ENCODE measurements at regions not wholly inside any gene's neighbourhood (a gene's known extent, or its start where the extent isn't known, plus 50 kb on each side); places are given as distances from the start of the nearest gene placed in this dataset.

GRCh38 chr3:72060447-72061034 is 275.6 kb upstream of the PROK2 start:
- DNase-seq (ENCODE audit: low read depth in 4 of 4, low spot score in 3 of 4) = no peak

DNA sequence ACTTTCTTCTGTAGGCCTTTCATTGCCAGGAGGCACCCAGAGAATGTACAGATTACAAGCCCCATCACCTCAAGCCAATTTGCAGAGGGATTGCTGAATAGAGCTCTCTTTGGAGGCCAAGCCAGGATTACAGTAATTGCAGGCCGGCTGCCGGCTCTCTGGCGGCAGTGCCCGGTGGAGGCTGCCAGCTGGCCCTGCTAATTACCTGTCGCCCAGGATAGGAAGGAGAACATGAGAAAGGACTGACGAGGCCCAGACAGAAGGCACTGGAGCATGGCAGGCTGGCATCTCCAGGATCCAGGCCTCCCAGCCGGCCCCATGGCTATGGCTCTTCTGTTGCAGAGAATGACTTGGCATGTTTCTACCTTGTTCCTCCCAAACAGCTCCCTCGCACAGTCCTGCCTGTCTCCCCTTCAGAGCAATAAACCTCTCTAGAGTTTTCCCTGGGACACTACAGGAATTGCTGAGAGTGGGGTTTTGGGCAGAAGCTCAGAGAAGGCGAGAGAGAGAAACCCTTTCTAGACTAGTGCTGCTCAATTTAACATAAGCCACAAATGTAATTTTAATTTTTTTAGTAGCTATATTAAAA is 273.6 kb upstream of the PROK2 start:
- no peak for DNase-seq (ENCODE audit: low read depth in 4 of 4, low spot score in 3 of 4)

DNA sequence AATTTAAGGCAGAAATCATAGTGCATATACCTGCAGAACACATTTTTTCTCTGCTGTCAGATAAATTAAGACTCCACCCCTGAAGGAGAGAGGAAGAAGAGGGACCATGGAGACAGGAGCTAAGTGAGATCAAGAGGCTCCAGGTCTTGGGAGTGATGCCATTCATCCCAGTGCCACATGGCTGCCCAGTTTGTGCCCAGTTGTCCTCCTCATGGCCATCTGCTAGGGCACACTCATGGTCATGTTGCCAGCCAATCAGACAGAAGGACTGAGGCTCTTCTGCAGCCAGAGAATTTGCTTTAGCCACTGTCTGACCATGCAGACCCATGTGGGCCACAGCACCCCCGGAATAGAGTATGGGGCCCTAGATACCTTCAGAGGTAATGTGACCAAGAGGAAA is 270.5 kb upstream of the PROK2 start:
- no peak for DNase-seq (ENCODE audit: low read depth in 4 of 4, low spot score in 3 of 4)

- no peak for DNase-seq (ENCODE audit: low read depth in 4 of 4, low spot score in 3 of 4)
Measured at GRCh38 chr3:72054976-72055375, 270.0 kb upstream of the PROK2 start.

DNA sequence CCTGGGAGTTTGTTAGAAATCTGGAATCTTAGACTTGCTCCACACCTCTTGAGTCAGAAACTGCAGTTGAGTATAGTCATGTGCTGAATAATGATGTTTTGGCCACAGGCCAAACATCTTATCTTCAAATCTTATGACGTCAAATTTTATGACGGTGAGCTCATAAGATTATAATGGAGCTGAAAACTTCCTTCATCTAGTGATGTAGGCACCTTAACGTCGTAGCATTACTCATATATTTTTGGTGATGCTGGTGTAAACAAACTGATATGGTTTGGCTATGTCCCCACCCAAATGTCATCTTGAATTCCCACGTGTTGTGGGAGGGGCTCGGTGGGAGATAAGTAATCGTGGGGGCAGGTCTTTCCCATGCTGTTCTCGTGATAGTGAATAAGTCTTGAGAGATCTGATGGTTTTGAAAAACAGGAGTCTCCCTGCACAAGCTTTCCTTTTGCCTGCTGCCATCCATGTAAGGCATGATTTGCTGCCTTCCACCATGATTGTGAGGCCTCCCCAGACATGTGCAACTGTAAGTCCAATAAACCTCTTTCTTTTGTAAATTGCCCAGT is 268.0 kb upstream of the PROK2 start:
- no peak for DNase-seq (ENCODE audit: low read depth in 4 of 4, low spot score in 3 of 4)

DNA sequence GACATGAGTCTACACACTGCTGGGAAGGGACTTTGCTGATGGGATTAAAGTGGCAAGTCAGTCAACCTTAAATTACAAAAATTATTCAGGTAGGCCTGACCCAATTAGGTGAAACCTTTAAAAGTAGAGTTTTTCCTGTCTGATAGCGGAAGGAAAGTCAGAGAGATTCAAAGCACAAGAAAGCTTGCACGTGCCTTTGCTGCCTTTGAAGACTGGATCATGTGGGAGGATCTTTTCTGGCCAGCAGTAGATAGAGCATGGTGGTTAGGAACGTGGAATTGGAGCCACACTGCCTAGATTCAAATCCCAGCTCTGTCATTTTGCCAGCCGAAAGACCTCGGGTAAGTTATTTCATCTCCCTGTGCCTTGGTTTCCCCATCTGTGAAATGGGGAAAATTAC is 265.8 kb upstream of the PROK2 start:
- DNase-seq (ENCODE audit: low read depth in 4 of 4, low spot score in 3 of 4) = no peak

DNA sequence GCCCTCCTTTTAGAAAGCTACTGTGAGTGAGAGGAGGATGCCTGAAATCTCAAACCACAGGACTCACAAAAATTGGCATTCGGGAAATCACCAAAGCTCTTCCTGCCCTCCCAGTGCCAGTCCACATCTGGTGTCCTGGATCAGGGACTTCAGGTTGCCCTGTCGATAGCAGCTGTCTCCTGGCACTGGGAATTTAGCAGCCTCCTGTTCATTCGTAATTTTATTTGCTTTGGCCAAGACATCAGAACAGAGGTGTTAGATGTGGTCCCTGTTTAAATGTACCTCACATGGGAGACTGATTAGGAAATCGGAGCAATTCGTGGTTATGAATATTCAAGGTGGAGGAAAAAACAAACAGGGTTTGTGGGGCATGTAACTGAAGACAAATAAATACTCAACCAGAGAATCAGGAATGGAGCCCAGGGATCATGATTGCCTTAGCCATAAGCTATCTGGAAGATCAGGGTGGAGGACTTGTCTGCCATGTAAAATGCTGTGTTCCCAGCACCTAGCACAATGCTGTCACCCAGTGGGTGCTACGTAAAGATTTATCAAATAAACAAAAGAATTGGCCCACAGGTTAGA is 265.2 kb upstream of the PROK2 start:
- DNase-seq (ENCODE audit: low read depth in 4 of 4, low spot score in 3 of 4) = no peak

DNA sequence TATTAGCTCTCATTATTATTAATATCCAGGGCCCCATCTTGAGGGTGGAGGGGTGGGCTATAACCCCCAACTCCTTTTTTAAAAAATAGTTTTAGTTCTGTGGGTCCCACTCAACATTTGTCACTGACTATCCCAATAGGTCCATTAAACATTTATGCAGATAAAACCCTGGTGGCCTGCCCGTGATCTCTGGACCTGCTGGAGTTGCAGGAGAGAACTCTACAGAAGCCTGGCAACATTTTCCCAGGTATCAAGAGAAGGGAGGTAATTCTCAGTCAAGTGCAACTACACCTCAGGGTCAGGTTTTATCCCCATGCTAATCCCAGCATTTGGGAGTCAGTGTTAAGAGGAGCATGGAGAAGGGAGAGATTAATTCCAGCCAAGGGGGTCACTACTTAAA is 264.4 kb upstream of the PROK2 start:
- DNase-seq (ENCODE audit: low read depth in 4 of 4, low spot score in 3 of 4) = no peak

DNA sequence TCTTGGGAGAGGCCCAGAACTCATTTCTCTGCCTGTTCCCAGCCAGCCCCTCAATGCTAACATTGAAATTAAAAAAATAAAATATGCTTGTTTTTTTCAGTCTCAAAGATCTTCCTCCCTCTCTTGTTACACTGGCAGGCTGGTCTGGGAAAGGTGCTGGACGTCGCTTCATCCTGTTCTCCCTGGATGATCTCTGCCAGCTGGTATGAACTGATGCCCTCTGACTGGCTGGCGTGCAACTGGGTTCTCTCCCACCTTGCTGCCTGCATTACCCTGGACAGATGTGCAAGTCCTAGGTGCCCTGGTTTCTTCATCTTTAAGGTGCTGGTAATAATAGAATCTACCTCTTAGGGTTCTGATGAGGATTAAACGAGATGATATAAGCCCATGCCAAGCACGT is 263.9 kb upstream of the PROK2 start:
- DNase-seq (ENCODE audit: low read depth in 4 of 4, low spot score in 3 of 4) = no peak

DNA sequence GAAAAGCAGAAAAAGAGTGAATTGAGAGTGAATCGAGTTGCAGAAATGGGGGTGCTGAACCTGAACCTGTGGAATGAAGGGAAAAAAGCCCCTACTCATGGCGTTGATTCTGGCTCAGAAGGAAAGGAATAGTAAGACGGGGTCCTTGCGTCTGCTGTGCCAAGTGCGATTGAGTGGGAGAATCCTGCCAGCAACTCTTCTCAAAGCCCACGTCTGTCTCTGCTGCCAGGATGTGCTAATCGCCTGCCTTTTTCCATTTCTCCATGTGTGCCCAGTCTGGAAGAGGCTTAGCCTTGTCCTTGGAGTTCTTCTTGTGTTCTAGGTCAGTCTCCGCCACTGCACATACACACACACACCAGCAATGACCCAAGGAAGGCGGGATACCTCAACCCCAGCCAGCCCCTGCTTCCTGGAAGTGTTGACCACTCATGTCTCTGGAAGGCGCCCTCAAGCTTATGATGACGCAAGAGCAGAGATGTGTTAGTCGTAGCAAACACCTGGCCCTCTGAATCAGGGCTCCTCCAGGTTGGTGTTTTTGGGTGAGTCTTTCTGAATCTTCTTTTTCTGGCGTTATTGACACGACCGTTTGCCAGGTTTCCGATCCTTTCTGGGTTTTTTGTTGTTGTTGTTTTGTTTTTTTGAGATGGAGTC is 262.4 kb upstream of the PROK2 start:
- DNase-seq (ENCODE audit: low read depth in 4 of 4, low spot score in 3 of 4) = no peak

DNA sequence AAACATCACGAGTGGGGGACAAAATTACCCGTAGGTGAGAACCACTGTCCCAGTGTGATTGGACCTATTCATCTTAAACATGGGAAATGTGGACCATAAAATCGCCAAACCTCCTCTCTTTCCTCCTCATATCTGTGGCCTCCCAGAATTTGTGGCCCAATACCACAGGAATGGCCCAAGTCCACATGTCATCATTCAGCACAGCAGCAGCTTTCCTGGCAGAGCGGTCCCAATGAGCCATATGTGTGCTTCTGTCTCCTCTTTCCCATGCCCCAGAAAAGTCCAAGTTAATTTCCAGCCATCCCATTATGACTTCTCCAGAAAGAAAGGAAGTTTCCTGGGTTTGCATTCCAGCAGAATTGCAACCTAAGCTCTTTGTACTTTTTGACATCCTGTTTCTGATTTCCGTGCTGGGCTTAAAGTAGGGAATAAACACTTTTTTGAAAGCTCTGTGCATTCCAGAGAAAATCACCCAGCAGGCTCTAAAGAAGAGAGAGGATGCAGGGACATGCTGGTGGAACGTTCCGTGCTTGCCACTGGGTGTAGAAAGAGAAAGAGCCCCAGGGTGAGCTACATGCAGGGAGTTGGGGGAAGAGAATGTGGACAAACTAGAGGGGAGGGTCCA is 259.4 kb upstream of the PROK2 start:
- DNase-seq (ENCODE audit: low read depth in 4 of 4, low spot score in 3 of 4) = no peak

GRCh38 chr3:72043204-72044133 is 258.5 kb upstream of the PROK2 start:
- no peak for DNase-seq (ENCODE audit: low read depth in 4 of 4, low spot score in 3 of 4)

GRCh38 chr3:72042397-72043203 is 257.7 kb upstream of the PROK2 start:
- DNase-seq (ENCODE audit: low read depth in 4 of 4, low spot score in 3 of 4) = no peak

- no peak for DNase-seq (ENCODE audit: low read depth in 4 of 4, low spot score in 3 of 4)
Measured at GRCh38 chr3:72041511-72041910, 256.6 kb upstream of the PROK2 start.

GRCh38 chr3:72041076-72041475 is 256.1 kb upstream of the PROK2 start:
- no peak for DNase-seq (ENCODE audit: low read depth in 4 of 4, low spot score in 3 of 4)

DNA sequence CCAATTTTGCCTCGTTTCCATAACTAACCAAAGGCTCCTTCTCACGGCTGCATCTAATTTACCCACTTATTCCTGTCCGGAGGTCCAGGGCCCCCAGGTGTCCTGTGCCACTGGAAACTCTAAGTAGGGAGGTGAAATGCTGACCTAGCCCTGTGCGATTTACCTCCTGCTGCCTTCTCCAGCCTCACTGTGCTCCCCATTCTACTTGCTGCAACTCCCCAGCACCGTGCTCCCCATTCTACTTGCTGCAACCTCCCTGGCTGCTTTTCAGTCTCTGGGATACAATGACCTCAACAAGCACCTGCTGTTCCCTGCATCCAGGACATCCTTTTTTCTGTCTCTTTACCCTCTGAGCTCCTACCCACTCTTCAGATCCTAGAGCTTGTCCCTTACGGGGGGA is 254.7 kb upstream of the PROK2 start:
- DNase-seq (ENCODE audit: low read depth in 4 of 4, low spot score in 3 of 4) = no peak

DNA sequence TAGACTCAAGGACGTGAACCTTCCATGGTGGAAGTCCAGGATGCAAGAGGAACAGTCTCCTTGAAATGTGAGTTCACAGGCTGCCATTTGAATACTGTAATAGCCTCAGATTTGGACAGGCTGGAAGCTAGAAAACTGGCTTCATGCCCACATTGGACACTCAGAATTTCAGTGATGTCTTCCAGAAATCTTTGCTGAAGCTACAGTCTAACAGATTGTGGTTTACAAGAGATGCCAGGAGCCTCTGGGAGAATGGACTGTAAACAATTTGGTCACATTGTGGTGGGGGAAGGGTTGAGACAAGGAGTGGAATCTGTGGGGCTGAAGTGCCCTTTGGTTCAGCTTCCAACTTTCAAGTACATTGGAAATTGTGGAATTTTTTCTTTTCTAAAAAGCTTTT is 252.0 kb upstream of the PROK2 start:
- no peak for DNase-seq (ENCODE audit: low read depth in 4 of 4, low spot score in 3 of 4)

DNA sequence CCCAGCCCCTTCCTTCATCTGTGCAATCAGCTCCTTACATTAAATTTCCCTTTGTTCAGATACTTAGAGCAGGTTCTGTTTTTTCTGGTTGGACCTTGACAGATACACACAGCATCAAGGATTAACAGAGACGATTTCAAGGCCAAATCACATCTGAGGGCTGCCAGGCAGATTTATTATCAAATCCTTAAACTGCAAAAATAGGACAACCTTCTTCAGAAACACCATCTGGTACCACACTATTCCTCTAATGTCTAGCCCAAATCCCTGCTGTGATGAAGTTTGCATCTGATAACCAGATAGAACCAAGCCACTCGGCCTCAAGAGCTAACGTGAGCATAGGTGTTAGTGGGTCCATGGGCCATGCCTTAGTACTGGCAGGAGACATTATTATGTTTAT is 250.7 kb upstream of the PROK2 start:
- DNase-seq (ENCODE audit: low read depth in 4 of 4, low spot score in 3 of 4) = no peak

- DNase-seq (ENCODE audit: low read depth in 4 of 4, low spot score in 3 of 4) = no peak
Measured at GRCh38 chr3:72034986-72035385, 250.0 kb upstream of the PROK2 start.

Measured in left renal pelvis (tissue), 4 donors.